ENCODE measurements at regions not wholly inside any gene's neighbourhood (a gene's known extent, or its start where the extent isn't known, plus 50 kb on each side); places are given as distances from the start of the nearest gene placed in this dataset.

DNA sequence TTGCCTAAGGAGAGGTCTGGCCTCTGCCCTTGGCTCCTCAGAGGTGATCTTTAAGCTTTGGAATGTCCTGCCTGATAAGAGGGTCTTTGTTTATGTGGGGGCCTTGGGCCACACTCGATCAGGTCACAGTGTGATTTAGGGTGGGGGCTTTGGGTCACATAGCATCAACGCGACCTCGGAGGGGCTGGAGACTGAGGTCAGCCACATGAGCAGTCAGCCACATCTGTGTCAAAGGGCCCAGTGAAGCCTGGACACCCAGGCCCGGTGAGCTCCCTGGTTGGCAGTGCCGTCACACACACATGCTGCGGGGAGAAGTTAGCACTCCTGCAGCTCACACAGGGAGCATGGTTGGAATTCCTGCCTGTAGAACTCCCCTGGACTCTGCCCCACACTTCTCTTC, 345.0 kb downstream of the NPHP4 start:
- H2AFZ ChIP-seq (ENCODE audit: low read depth, low read length): no peak overlapping the region

DNA sequence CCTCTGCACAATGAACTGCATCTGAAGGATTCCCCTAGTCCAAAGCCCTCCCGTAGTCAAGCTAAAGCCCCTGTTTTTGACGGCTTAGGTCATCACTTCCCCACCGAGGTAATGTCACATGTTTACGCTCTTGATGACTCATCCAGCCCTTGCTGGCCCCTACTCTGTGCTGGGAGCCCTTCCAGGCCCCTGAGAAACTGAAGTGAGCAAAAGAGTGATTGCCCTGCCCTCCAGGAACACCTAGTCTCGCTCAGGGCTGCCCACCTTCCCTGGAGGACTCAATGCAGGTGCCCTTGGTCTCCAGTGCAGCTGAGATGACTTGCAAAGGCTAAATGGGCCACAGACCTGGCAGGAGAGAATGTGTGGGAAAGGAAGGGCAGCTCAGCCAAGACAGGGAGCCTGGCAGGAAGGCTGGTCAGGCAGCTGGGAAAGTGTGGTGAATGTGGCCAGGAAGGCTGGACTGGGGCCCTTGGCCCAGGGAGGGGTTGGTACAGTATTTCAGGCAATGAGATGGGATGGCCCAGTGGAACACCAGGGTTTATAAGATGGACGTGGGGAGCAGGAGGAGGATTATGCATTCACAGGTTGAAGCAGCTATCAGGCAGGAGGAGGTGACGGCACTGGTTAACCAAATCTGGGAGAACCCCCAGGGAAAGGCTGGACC, 345.6 kb downstream of the NPHP4 start:
- ATAC-seq (ENCODE audit: insufficient read depth, low read depth): no peak
- TF ChIP-seq, protein P1, sequence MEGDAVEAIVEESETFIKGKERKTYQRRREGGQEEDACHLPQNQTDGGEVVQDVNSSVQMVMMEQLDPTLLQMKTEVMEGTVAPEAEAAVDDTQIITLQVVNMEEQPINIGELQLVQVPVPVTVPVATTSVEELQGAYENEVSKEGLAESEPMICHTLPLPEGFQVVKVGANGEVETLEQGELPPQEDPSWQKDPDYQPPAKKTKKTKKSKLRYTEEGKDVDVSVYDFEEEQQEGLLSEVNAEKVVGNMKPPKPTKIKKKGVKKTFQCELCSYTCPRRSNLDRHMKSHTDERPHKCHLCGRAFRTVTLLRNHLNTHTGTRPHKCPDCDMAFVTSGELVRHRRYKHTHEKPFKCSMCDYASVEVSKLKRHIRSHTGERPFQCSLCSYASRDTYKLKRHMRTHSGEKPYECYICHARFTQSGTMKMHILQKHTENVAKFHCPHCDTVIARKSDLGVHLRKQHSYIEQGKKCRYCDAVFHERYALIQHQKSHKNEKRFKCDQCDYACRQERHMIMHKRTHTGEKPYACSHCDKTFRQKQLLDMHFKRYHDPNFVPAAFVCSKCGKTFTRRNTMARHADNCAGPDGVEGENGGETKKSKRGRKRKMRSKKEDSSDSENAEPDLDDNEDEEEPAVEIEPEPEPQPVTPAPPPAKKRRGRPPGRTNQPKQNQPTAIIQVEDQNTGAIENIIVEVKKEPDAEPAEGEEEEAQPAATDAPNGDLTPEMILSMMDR (IDR thresholded peaks at IDR 0.05; ENCODE audit: borderline replicate concordance, extremely low read depth, low read length, poor library complexity, severe bottlenecking): no peak
- no peak for TF ChIP-seq EZH2 (IDR thresholded peaks at IDR 0.05; ENCODE audit: borderline replicate concordance, low read depth, low read length, severe bottlenecking)
- DNase-seq: no peak
- no peaks in the 10 kb centered on the region for H3K36me3 ChIP-seq (ENCODE audit: insufficient read depth, low read length)
- H3K9ac ChIP-seq (ENCODE audit: low read depth, low read length): no peak overlapping the region
- H3K27me3 ChIP-seq (ENCODE audit: insufficient read depth, low read length, poor library complexity): no peaks in the 10 kb centered on the region
- no peak overlapping the region for H3K4me2 ChIP-seq (ENCODE audit: insufficient read depth, low read length)
- H3K79me2 ChIP-seq (ENCODE audit: insufficient read depth, low read length): no peaks in the 10 kb centered on the region
- no peaks in the 10 kb centered on the region for H3K4me1 ChIP-seq (ENCODE audit: insufficient read depth, low read length)
- H3K27ac ChIP-seq (ENCODE audit: low read length): no peak overlapping the region
- no peak overlapping the region for H2AFZ ChIP-seq (ENCODE audit: low read depth, low read length)
- no peaks in the 10 kb centered on the region for H3K9me3 ChIP-seq (ENCODE audit: insufficient read depth, low read length, severe bottlenecking)
- no peak overlapping the region for H3K4me3 ChIP-seq (ENCODE audit: low read depth in 1 of 2, low read length in 2 of 2)
- no peaks in the 10 kb centered on the region; the same call in 1 of the 2 replicates for H4K20me1 ChIP-seq (ENCODE audit: insufficient read depth, low read length)

More for the DNA sequence above, 345.0 kb downstream of the NPHP4 start:
- Histone ChIP-seq H3K79me2 (ENCODE audit: insufficient read depth, low read length) (no peaks in the 10 kb centered on the region), H3K9ac (ENCODE audit: low read depth, low read length) (no peak overlapping the region), H3K36me3 (ENCODE audit: insufficient read depth, low read length) (no peaks in the 10 kb centered on the region), H3K4me1 (ENCODE audit: insufficient read depth, low read length) (no peaks in the 10 kb centered on the region), H3K4me3 (ENCODE audit: low read depth in 1 of 2, low read length in 2 of 2) (no peak overlapping the region), H3K27me3 (ENCODE audit: insufficient read depth, low read length, poor library complexity) (no peaks in the 10 kb centered on the region), H4K20me1 (ENCODE audit: insufficient read depth, low read length) (peaks cover 3% of the 10 kb centered on the region; the same call in 1 of the 2 replicates), H3K27ac (ENCODE audit: low read length) (no peak overlapping the region), H3K9me3 (ENCODE audit: insufficient read depth, low read length, severe bottlenecking) (no peaks in the 10 kb centered on the region), H3K4me2 (ENCODE audit: insufficient read depth, low read length) (no peak overlapping the region)
- ATAC-seq (ENCODE audit: insufficient read depth, low read depth) (no peak), DNase-seq (no peak)
- no peak for TF ChIP-seq EZH2 (IDR thresholded peaks at IDR 0.05; ENCODE audit: borderline replicate concordance, low read depth, low read length, severe bottlenecking)
- TF ChIP-seq, protein P1 (IDR thresholded peaks at IDR 0.05; ENCODE audit: borderline replicate concordance, extremely low read depth, low read length, poor library complexity, severe bottlenecking): no peak

DNA sequence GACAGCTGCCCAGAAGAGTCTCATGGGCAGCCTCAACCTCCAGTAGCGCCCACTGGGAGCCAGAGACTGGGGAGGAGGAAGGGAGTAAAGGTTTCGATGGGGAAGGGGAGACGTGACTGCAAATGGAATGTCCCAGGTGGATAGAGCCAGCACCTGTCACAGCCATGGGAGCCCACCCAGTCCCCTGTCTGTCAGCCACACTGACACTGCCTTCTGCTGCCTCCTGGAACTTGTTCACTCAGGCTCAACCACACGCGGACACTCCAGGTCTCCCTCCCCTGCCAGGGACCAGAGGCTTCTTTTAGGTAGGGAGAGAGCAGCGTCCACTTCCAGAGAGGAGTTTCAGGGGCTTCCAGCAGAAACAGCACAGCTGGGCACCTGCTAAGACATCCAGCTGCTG, 346.3 kb downstream of the NPHP4 start:
- TF ChIP-seq EZH2 (IDR thresholded peaks at IDR 0.05; ENCODE audit: borderline replicate concordance, low read depth, low read length, severe bottlenecking): no peak
- TF ChIP-seq, protein P1 (IDR thresholded peaks at IDR 0.05; ENCODE audit: borderline replicate concordance, extremely low read depth, low read length, poor library complexity, severe bottlenecking): no peak
- no peaks in the 10 kb centered on the region for H3K79me2 ChIP-seq (ENCODE audit: insufficient read depth, low read length)
- no peaks in the 10 kb centered on the region for H3K27me3 ChIP-seq (ENCODE audit: insufficient read depth, low read length, poor library complexity)
- no peaks in the 10 kb centered on the region for H3K36me3 ChIP-seq (ENCODE audit: insufficient read depth, low read length)
- ATAC-seq (ENCODE audit: insufficient read depth, low read depth) (no peak), DNase-seq (no peak)
- H3K9me3 ChIP-seq (ENCODE audit: insufficient read depth, low read length, severe bottlenecking): no peaks in the 10 kb centered on the region
- H4K20me1 ChIP-seq (ENCODE audit: insufficient read depth, low read length): no peaks in the 10 kb centered on the region; the same call in 1 of the 2 replicates
- H3K4me3 ChIP-seq (ENCODE audit: low read depth in 1 of 2, low read length in 2 of 2): no peak overlapping the region
- H3K4me1 ChIP-seq (ENCODE audit: insufficient read depth, low read length): no peaks in the 10 kb centered on the region
- no peak overlapping the region for H3K27ac ChIP-seq (ENCODE audit: low read length)
- H3K9ac ChIP-seq (ENCODE audit: low read depth, low read length): no peak overlapping the region
- no peak overlapping the region for H3K4me2 ChIP-seq (ENCODE audit: insufficient read depth, low read length)
- H2AFZ ChIP-seq (ENCODE audit: low read depth, low read length): no peak overlapping the region
